Right renal cortex interstitium (tissue), 3 donors: ENCODE measurements at regions not wholly inside any gene's neighbourhood (a gene's known extent, or its start where the extent isn't known, plus 50 kb on each side); places are given as distances from the start of the nearest gene placed in this dataset.
"Not testable (repeated sequence)": the region's sequence is repeated elsewhere in the genome, so short reads cannot be mapped to it uniquely, and the experiment has no call there.

Experiments
- DNase-seq, 3 donors: peaks; one replicate each; pipeline ENCODE4 v3.0.0-alpha.2; 2013; ENCODE audit warnings: low read depth in 3 of 3, low spot score in 2 of 3

DNA sequence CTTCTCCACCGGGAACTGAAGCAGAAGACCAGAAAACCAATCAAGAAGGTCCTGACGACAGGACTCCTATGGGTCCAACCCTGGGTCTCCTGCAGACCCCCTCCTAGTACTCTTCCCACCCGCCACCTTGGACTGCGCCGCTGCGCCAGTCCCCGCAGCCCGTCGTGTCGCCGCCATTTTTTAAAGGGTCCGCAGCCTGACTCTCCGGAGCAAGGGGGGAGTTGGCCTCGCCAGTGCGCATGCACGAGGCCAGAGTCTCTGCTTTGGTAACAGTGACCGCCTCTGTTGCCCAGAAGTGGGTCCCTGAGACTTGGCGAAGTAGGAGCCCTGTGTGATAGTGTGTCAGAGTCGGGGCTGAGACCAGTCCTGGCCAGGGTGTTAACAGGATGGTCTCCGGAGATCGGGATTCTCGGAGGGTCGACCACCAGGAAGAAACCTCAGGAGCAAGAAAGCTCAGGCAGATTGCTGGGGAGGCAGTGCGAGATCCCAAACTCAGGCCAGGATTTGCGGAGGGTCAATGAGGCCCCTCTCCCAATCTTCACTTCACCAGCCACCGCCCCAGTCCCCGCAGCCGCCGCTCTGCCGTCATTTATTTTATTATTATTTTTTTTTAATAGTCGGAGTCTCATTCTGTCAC, 612.5 kb downstream of the KCNJ18 start:
- DNase-seq: no peak

DNA sequence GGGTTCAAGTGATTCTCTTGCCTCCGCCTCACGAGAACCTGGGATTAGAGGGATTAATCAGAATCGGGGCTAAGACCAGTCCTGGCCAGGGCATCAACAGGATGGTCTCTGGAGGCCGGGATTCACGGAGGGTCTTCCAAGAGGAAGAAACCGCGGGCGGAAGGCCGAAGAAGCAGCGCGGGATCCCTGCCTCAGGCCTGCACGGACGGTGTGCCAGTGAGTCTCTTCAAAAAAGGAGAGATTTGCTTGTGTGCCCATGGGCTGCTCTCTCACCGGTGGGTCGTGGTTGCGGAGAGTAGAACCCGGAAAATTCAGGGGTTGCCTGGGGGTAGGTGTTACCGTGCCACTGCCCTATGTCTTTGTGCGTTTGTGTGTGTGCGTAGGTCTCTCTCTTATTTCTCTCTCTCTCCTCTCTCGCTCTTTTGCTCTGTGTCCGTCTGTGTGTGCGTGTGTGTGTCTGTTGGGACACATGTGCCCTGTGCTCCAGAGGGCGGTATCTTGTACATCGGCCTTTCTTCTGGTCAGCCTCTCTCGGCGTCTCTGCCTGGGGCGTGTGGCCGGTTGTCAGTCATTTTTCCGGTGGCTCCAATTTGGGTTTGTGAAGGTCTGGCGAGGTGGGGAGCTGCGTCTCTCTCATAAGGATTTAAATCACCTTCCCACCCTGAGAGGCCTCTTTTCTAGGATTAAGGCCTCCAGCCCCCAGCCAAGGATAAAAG, 613.2 kb downstream of the KCNJ18 start:
- DNase-seq: no peak

DNA sequence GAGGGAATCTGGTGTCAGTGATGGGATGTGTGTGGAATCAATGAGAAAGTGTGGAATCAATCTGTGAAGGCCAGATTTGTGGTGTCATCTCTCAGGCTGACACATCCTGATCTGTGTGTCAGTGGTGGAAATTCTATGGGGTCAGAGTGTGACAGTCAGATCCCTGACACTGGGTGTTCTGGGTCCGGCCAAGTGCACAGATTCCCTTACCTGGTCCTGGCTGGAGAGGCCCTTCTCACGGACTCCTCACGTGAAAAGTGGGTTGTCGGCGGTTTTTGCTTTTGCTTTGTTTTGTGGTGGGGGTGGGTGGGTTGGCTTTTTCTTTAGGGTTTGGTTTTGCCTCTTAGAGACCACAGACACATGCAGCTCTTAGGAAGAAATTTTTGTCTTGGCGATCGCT, 618.0 kb downstream of the KCNJ18 start:
- DNase-seq: not testable (repeated sequence)

DNA sequence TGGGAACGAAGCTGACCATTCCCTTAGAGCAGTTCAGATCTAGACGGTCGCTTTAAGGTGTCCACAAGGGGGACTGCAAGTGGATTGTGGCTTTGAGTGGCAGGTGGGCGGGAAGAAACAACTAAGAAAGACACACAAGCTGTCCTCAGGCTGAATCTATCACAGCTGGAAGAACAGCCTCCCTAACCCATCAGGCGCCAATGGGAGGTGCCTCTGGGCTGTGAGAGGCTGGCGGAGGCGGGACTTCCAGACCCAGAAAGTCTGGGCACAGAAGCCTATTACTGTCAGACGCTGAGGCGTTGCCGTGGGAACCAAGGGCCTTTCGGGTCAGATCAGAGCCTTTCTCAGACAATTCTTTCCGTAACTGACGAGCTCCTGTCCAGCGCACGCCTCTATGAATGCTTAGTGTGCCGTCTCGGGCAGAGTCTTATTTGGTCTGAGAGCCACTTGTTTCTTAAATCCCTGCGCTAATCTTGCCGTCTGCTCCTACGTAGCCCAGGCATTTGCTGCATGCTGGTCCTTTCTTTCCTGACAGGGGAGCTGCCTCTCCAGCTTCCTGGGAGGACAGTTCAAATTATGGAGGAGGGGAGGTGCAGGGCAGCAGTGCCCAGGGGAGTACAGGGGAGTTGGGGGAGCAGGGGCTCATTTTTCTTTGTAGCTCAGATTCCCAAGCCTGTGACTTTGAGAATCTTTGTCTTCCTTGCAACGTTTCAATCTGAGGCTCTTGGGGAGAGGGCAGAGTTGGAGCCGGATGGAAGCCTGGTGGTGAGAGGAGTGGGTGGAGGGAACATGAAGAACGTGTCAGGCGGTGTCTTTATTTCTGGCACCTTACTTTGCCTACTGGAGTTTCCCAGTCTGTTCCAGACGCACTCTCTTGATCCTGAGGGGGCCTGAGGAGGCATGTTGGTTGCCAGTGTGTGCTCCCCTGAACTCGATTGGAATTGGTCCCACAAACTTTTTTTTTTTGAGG, 618.7 kb downstream of the KCNJ18 start:
- DNase-seq: no peak

DNA sequence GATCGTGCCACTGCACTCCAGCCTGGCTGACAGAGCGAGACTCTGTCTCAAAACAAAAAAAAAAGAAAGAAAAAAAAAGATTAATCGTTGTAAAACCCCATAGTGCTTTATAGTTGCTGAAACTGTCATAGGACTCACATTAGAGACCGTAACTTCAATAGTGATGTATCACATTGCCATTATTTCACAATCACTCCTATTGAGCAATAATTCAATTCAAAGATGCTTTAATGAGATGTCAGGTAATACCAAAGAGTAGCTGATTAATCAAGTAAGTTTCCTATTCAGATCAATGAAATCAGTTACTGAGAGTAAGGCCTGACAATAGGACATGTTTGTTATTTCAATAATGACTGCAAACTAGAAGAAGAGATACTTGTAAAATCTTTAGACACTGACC, 628.7 kb downstream of the KCNJ18 start:
- not testable (repeated sequence) for DNase-seq

DNA sequence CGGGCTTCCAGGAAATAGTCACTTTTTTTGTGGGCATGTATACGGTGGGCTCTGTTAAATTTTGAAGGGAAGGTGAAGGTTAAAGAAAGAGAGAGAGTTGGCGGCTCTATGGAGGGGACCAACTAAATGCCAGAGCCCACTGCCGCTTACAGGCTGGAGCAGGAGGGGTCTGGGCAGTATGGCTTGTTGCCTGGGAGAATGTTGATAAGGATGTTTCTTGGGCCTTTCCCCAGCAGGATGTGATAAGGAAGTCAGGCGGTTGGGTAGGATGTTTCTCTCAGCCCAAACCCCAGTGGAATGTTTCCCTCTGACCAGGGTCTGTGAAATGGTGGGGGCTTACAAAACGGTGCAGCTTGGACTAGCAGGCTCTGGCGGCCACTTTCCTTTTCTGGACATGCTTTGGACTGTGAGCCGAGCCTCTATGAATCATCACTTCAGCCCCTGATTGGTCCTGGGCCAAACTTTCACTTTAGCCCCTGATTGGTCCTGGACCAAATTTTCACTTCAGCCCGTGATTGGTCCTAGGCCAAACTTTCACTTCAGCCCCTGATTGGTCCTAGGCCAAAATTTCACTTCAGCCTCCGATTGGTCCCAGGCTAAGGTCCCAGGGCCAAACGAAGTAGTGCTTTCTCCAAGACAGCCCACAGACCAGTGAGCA, 630.7 kb downstream of the KCNJ18 start:
- DNase-seq: not testable (repeated sequence)

DNA sequence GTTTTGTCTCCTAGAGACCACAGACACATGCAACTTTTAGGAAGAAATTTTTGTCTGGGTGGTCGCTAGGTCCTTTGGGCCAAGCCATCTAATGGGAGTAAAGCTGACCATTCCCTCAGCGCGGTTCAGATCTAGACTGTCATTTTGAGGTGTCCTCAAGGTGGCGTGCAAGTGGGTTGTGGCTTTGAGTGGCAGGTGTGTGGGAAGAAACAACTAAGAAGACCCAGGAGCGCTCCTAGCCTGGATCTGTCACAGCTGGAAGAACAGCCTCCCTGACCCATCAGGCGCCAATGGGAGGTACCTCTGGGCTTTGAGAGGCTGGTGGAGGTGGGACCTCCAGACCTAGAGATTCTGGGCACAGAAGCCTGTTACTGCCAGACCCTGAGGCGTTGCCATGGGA, 645.1 kb downstream of the KCNJ18 start:
- no peak for DNase-seq

DNA sequence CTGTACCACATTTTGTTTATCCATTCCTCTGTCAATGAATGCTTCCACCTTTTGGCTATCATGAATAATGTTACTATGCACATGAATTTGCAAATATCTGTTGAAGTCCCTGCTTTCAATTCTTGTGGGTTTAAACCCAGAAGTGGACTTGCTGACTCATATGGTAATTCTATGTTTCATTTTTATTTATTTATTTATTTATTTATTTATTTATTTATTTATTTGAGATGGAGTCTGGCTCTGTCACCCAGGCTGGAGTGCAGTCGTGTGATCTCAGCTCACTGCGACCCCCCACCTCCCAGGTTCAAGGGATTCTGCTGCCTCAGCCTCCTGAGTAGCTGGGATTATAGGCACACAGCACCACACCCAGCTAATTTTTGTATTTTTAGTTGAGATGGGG, 664.3 kb downstream of the KCNJ18 start:
- DNase-seq: not testable (repeated sequence)

DNA sequence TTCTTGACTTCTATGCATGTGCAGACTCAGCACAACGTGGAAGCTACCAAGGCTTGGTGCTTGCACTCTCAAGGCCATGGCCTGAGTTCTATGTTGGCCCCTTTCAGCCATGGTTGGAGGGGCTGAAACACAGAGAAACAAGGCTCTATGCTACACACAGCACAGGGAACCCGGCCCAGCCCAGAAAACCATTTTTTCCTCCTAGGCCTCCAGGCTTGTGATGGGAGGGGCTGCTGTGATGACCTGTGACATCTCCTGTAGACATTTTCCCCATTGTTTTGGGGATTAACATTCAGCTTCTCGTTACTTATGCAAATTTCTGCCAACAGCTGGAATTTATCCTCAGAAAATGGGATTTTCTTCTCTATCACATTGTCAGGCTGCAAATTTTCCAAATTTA, 678.7 kb downstream of the KCNJ18 start:
- DNase-seq: not testable (repeated sequence)

DNA sequence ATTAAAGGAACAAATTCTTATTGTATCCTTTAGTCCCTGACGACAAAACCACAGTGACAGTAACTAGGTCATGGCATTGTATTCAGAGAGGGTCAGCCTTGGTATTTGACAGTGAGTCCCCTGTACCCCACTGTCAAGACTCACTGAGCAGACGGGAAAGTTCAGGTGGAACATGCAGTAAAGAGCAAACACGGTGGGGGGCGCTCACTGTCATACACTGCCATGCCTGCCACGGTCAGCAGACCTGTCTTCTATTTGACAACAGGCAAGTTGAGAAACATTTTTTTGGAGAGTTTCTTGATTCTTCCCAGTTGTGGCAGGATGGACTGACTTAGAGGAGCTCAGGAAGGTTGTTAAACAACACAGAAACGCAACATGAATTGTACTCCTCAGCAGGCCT, 681.6 kb downstream of the KCNJ18 start:
- DNase-seq: no peak

DNA sequence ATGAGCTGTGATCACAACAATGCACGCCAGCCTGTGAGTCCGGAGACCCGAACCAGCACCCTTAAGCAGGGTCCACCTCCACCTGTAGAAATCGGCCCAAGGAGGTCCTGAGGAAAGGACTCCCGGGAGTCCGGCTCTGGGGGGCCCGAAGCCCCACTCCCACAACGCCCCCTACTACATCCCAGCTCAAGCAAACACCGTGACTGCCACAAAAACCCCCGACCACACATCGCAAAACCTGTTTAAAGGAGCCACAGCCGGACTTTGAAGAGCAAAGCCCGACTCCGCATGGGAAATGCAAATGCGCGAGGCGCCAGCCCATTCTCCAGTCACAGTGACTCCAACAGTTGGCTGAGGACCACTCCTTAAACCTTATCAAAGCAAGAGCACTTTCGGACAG, 682.4 kb downstream of the KCNJ18 start:
- no peak for DNase-seq

DNA sequence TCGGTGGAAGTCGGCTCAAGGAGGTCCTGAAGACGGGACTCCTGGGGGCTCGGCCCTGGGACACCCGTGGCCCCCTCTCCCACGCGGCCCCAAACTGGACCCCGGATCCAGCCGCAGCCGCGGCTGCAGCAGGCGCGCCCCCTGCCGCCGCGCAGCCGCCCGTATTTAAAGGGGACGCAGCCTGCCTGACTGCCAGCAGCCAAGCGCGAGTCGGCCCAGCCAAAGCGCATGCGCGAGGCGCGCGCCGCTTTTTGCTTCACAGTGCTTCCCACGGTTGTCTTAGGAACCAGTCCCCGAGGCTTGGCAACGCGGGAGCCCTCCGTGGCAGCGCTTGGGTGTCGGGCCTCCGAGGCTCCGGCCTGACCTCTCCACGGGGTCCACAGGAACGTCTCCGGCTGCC, 684.4 kb downstream of the KCNJ18 start:
- DNase-seq: not testable (repeated sequence)

DNA sequence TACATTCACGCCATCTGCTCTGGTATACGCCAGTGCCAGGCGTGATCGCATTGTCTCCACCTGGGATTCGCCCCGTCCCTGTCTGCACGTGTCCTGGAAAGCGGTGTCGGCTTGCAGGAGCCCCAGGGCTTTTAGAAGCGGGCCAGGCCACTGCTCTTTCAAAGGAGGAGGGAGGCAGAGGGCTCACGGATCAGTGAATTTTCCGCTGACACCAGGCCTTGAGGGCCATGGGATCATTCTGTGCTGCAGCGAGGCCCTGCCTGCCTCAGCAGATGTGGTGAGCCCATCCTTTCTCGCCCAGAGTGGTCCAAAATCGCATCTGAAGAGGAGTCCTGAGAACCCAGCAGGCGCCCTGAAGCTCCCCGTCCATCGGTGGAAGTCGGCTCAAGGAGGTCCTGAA, 686.4 kb downstream of the KCNJ18 start:
- DNase-seq: not testable (repeated sequence)

DNA sequence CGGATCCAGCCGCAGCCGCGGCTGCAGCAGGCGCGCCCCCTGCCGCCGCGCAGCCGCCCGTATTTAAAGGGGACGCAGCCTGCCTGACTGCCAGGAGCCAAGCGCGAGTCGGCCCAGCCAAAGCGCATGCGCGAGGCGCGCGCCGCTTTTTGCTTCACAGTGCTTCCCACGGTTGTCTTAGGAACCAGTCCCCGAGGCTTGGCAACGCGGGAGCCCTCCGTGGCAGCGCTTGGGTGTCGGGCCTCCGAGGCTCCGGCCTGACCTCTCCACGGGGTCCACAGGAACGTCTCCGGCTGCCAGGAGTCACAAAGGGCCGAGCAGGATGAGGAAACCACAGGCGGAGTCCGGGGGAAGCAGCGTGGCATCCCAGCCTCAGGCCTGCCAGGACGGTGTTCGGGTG, 689.3 kb downstream of the KCNJ18 start:
- DNase-seq: not testable (repeated sequence)

DNA sequence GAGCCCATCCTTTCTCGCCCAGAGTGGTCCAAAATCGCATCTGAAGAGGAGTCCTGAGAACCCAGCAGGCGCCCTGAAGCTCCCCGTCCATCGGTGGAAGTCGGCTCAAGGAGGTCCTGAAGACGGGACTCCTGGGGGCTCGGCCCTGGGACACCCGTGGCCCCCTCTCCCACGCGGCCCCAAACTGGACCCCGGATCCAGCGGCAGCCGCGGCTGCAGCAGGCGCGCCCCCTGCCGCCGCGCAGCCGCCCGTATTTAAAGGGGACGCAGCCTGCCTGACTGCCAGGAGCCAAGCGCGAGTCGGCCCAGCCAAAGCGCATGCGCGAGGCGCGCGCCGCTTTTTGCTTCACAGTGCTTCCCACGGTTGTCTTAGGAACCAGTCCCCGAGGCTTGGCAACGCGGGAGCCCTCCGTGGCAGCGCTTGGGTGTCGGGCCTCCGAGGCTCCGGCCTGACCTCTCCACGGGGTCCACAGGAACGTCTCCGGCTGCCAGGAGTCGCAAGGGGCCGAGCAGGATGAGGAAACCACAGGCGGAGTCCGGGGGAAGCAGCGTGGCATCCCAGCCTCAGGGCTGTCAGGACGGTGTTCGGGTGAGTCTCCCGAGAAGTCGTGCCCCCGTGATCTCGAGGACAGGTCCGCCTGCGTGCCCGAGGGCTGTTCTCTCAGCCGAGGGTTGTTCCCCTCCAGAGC, 691.6 kb downstream of the KCNJ18 start:
- DNase-seq: not testable (repeated sequence)

DNA sequence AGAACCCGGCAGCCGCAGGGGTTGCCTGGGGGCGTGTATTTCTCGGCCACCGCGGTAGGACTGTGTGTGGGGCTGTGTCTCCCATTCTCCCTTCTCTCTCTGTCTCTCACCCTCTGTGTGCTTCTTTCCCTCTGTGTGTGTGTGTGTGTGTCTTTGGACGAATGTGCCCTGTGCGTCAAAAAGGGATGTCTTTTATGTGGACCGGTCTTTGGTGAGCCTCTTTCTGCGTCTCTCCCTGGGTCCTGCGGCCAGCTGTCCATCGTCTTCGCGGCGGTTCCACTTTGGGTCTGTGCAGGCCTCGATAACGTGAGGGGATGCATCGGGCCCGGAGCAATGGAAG, 692.1 kb downstream of the KCNJ18 start:
- not testable (repeated sequence) for DNase-seq

DNA sequence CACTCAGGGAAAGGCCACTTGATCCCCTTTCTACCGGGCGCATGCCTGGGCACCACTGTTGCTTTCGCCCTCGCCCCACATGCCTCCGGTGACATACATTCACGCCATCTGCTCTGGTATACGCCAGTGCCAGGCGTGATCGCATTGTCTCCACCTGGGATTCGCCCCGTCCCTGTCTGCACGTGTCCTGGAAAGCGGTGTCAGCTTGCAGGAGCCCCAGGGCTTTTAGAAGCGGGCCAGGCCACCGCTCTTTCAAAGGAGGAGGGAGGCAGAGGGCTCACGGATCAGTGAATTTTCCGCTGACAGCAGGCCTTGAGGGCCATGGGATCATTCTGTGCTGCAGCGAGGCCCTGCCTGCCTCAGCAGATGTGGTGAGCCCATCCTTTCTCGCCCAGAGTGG, 706.1 kb downstream of the KCNJ18 start:
- DNase-seq: not testable (repeated sequence)

DNA sequence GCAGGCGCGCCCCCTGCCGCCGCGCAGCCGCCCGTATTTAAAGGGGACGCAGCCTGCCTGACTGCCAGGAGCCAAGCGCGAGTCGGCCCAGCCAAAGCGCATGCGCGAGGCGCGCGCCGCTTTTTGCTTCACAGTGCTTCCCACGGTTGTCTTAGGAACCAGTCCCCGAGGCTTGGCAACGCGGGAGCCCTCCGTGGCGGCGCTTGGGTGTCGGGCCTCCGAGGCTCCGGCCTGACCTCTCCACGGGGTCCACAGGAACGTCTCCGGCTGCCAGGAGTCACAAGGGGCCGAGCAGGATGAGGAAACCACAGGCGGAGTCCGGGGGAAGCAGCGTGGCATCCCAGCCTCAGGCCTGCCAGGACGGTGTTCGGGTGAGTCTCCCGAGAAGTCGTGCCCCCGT, 706.7 kb downstream of the KCNJ18 start:
- DNase-seq: not testable (repeated sequence)

DNA sequence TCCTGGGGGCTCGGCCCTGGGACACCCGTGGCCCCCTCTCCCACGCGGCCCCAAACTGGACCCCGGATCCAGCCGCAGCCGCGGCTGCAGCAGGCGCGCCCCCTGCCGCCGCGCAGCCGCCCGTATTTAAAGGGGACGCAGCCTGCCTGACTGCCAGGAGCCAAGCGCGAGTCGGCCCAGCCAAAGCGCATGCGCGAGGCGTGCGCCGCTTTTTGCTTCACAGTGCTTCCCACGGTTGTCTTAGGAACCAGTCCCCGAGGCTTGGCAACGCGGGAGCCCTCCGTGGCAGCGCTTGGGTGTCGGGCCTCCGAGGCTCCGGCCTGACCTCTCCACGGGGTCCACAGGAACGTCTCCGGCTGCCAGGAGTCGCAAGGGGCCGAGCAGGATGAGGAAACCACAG, 712.8 kb downstream of the KCNJ18 start:
- DNase-seq: not testable (repeated sequence)

DNA sequence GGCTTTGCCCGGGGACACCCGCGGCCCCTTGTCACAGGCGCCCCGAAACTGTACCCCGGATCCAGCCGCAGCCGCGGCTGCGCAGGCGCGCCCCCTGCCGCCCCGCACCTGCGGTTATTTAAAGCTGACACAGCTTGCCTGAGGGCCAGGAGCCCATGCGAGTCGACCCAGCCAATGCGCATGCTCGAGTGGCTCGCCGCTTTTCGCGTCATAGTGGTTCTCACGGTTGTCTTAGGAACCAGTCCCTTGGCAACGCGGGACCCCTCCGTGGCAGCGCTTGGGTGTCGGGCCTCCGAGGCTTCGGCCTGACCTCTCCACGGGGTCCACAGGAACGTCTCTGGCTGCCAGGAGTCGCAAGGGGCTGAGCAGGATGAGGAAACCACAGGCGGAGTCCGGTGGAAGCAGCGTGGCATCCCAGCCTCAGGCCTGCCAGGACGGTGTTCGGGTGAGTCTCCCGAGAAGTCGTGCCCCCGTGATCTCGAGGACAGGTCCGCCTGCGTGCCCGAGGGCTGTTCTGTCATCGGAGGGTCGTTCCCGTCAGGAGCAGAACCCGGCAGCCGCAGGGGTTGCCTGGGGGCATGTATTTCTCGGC, 716.9 kb downstream of the KCNJ18 start:
- no peak for DNase-seq
